B cell (primary cell): ENCODE measurements at regions not wholly inside any gene's neighbourhood (a gene's known extent, or its start where the extent isn't known, plus 50 kb on each side); places are given as distances from the start of the nearest gene placed in this dataset.

ENCODE experiments used
- CTCF ChIP-seq: fragments of 200-600 bp; IDR thresholded peaks from one replicate; pipeline ENCODE4 v1.8.0; 2022; ENCODE audit warnings: antibody characterized with exemption, mild to moderate bottlenecking
- EZH2 ChIP-seq: IDR thresholded peaks from 2 replicates; pipeline ENCODE4 v1.6.1; 2012; ENCODE audit warnings: borderline replicate concordance, low read depth, mild to moderate bottlenecking, moderate library complexity, low read length; ENCODE audit not compliant: insufficient read depth, poor library complexity, severe bottlenecking

GRCh38 chr12:76639646-76640045 is 80.1 kb upstream of the OSBPL8 start:
- TF ChIP-seq CTCF = no peak
- no peak for TF ChIP-seq EZH2
